HL-60 (cell line): ENCODE measurements at regions not wholly inside any gene's neighbourhood (a gene's known extent, or its start where the extent isn't known, plus 50 kb on each side); places are given as distances from the start of the nearest gene placed in this dataset.

Source experiments
- POLR2AphosphoS5 ChIP-seq: IDR thresholded peaks from 2 replicates; pipeline ENCODE4 v1.6.1; 2012; ENCODE audit warnings: low read depth
- SPI1 ChIP-seq: IDR thresholded peaks from 2 replicates; pipeline ENCODE4 v1.6.1; 2012; ENCODE audit warnings: low read depth, mild to moderate bottlenecking, borderline replicate concordance
- TF ChIP-seq, protein P1 (sequence below): IDR thresholded peaks from 2 replicates; pipeline ENCODE4 v1.6.1; 2012; ENCODE audit warnings: low read depth; ENCODE audit not compliant: insufficient replicate concordance
- TF ChIP-seq, protein P2 (sequence below): IDR thresholded peaks from one replicate; pipeline ENCODE4 v1.5.1; 2011; ENCODE audit warnings: low read length, control low read depth, inconsistent platforms; ENCODE audit not compliant: insufficient read depth

DNA sequence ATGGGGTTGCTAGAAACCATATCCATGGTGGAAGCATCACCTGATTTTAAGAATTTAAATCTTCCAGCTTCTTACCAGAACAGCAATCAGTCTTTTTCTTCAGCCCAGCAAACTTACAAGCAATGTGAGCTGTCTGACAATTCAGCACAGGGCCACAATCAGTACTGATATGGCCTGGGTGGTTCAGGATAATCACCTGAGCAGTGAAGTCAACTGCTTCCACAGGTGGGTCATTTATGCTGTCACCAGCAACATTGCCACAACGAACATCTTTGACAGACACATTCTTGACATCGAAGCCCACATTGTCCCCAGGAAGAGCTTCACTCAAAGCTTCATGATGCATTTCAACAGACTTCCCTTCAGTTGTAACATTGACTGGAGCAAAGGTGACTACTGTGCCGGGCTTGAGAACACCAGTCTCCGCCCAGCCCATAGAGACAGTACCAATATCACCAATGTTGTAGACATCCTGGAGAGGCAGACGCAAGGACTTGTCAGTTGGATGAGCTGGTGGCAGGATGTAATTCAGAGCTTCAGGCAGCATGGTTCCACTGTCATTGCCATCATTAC, 74.8 kb downstream of the SERINC2 start:
- TF ChIP-seq POLR2AphosphoS5: no peak
- TF ChIP-seq, protein P1, sequence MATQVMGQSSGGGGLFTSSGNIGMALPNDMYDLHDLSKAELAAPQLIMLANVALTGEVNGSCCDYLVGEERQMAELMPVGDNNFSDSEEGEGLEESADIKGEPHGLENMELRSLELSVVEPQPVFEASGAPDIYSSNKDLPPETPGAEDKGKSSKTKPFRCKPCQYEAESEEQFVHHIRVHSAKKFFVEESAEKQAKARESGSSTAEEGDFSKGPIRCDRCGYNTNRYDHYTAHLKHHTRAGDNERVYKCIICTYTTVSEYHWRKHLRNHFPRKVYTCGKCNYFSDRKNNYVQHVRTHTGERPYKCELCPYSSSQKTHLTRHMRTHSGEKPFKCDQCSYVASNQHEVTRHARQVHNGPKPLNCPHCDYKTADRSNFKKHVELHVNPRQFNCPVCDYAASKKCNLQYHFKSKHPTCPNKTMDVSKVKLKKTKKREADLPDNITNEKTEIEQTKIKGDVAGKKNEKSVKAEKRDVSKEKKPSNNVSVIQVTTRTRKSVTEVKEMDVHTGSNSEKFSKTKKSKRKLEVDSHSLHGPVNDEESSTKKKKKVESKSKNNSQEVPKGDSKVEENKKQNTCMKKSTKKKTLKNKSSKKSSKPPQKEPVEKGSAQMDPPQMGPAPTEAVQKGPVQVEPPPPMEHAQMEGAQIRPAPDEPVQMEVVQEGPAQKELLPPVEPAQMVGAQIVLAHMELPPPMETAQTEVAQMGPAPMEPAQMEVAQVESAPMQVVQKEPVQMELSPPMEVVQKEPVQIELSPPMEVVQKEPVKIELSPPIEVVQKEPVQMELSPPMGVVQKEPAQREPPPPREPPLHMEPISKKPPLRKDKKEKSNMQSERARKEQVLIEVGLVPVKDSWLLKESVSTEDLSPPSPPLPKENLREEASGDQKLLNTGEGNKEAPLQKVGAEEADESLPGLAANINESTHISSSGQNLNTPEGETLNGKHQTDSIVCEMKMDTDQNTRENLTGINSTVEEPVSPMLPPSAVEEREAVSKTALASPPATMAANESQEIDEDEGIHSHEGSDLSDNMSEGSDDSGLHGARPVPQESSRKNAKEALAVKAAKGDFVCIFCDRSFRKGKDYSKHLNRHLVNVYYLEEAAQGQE: no peak
- TF ChIP-seq, protein P2, sequence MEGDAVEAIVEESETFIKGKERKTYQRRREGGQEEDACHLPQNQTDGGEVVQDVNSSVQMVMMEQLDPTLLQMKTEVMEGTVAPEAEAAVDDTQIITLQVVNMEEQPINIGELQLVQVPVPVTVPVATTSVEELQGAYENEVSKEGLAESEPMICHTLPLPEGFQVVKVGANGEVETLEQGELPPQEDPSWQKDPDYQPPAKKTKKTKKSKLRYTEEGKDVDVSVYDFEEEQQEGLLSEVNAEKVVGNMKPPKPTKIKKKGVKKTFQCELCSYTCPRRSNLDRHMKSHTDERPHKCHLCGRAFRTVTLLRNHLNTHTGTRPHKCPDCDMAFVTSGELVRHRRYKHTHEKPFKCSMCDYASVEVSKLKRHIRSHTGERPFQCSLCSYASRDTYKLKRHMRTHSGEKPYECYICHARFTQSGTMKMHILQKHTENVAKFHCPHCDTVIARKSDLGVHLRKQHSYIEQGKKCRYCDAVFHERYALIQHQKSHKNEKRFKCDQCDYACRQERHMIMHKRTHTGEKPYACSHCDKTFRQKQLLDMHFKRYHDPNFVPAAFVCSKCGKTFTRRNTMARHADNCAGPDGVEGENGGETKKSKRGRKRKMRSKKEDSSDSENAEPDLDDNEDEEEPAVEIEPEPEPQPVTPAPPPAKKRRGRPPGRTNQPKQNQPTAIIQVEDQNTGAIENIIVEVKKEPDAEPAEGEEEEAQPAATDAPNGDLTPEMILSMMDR: no peak
- no peak for TF ChIP-seq SPI1
